ENCODE measurements at regions not wholly inside any gene's neighbourhood (a gene's known extent, or its start where the extent isn't known, plus 50 kb on each side); places are given as distances from the start of the nearest gene placed in this dataset.

DNA sequence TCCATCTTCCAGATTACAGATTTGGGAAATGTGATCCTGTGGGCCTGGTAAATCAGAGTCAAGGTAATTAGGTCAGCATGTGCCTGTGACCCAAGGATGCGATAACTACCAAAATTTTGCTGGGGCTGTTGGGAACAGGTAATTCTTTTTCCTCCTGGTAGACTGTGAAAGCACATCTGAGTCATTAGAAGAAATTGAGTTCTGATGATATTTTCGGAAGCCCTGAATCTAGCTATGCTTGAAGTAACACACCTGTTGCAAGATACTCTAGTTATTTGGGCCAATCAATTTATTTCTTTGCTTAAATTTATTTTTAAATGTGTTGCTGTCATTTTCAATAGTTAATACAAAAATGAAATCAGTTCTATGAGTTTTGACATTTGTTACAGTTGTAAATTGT, 903.6 kb downstream of the RPA4 start:
- Histone ChIP-seq H3K4me1 (no peaks in the 10 kb centered on the region), H3K27ac (no peak overlapping the region), H3K36me3 (no peaks in the 10 kb centered on the region), H3K9me3 (peaks cover 0 to 5% (median 0%) of the 10 kb centered on the region in 4 donors), H3K27me3 (no peaks in the 10 kb centered on the region), H3K4me3 (no peak overlapping the region)
- 88 to 95% (median 94%) methylated on average over 2 of the region's 2 CpGs for WGBS, 5 donors
- TF ChIP-seq EP300 (IDR thresholded peaks at IDR 0.05) (no peak), POLR2AphosphoS5 (IDR thresholded peaks at IDR 0.05) (no peak), POLR2A (IDR thresholded peaks at IDR 0.05) (no peak)
- TF ChIP-seq, protein P1, sequence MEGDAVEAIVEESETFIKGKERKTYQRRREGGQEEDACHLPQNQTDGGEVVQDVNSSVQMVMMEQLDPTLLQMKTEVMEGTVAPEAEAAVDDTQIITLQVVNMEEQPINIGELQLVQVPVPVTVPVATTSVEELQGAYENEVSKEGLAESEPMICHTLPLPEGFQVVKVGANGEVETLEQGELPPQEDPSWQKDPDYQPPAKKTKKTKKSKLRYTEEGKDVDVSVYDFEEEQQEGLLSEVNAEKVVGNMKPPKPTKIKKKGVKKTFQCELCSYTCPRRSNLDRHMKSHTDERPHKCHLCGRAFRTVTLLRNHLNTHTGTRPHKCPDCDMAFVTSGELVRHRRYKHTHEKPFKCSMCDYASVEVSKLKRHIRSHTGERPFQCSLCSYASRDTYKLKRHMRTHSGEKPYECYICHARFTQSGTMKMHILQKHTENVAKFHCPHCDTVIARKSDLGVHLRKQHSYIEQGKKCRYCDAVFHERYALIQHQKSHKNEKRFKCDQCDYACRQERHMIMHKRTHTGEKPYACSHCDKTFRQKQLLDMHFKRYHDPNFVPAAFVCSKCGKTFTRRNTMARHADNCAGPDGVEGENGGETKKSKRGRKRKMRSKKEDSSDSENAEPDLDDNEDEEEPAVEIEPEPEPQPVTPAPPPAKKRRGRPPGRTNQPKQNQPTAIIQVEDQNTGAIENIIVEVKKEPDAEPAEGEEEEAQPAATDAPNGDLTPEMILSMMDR (IDR thresholded peaks at IDR 0.05): no peak
- no peak for DNase-seq
- intact Hi-C loops (cut with DNase I; ENCODE audit: low total_unique reads): no loop called here

DNA sequence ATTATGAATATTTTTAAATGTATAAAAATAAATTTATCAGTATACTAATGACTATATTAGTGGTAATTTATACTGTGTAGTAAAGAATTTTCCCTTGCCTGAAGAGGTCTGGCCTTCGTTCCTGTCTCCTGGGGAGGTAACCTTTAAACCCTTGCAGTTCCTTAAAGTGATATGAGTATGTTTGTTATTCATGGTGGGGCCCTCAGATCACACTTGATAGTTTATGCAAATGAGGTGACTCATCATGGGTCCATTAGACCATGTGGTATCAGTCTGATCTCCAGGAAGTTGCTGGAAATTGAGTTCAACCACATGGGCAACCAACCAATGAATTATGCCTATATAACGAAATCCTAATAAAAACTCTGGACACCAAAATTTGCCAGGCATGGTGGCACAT, 904.1 kb downstream of the RPA4 start:
- H3K4me1 ChIP-seq: no peaks in the 10 kb centered on the region
- H3K4me3 ChIP-seq: no peak overlapping the region
- H3K9me3 ChIP-seq: peaks cover 0 to 5% (median 0%) of the 10 kb centered on the region in 4 donors
- no peaks in the 10 kb centered on the region for H3K27me3 ChIP-seq
- intact Hi-C loops (cut with DNase I; ENCODE audit: low total_unique reads): no loop called here
- TF ChIP-seq POLR2A (IDR thresholded peaks at IDR 0.05): no peak
- WGBS, 5 donors: 69 to 76% (median 72%) methylated on average over 2 of the region's 2 CpGs
- peak in 1 of 2 donors; percentile 1 for DNase-seq
- H3K27ac ChIP-seq: no peak overlapping the region
- no peaks in the 10 kb centered on the region for H3K36me3 ChIP-seq

DNA sequence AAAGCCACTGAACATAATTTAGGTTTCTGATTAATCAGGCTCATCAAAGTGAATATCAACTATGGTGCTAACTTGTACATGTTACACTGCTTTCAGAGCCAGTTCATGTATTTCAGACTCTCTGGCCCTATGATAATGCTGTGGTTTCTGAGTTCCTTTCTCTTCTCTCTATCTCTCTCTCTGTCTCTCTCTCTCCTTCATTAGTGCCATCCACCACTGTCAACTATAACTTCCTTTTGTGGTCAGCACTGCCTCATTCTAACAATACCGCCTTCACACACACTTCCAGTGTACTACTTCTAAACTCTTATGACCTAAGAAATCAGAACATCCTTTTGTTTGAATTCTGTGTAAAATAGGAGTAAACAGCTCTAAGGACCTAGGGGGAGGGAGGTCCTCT, 907.1 kb downstream of the RPA4 start:
- intact Hi-C loops (cut with DNase I; ENCODE audit: low total_unique reads): no loop called here

DNA sequence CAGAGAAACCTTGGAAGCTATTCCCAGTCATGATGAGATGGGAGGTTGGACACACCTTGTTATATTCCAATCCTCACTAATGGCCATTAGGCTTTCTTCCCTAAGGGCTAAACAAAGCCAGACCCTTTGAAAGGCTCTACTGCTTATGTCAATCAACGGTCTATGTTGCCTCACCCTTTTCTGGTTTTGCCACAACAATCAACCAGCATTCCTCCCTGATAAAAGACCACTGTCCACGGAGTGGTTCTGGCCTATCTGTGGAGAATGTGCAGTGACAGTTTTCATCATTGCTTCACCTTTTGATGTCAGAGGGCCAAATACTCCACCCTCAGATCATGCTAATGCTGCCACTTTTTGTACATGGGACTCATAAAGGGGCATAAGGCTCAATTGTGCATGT, 913.4 kb downstream of the RPA4 start:
- H3K36me3 ChIP-seq: no peaks in the 10 kb centered on the region
- no peak overlapping the region for H3K4me3 ChIP-seq
- no peaks in the 10 kb centered on the region for H3K4me1 ChIP-seq
- no peak for DNase-seq
- TF ChIP-seq POLR2AphosphoS5 (IDR thresholded peaks at IDR 0.05) (no peak), EP300 (IDR thresholded peaks at IDR 0.05) (no peak), POLR2A (IDR thresholded peaks at IDR 0.05) (no peak)
- H3K27me3 ChIP-seq: no peaks in the 10 kb centered on the region
- no peak overlapping the region for H3K27ac ChIP-seq
- 44 to 74% (median 68%) methylated on average over 2 of the region's 2 CpGs for WGBS, 5 donors
- H3K9me3 ChIP-seq: no peaks in the 10 kb centered on the region
- intact Hi-C loops (cut with DNase I; ENCODE audit: low total_unique reads): no loop called here

More for the DNA sequence above, 907.1 kb downstream of the RPA4 start:
- Histone ChIP-seq H3K9me3 (no peaks in the 10 kb centered on the region), H3K27me3 (no peaks in the 10 kb centered on the region), H3K4me3 (no peak overlapping the region), H3K36me3 (no peaks in the 10 kb centered on the region), H3K4me1 (no peaks in the 10 kb centered on the region), H3K27ac (no peak overlapping the region)
- WGBS, 5 donors: 68 to 90% (median 79%) methylated on average over 1 of the region's 1 CpG
- DNase-seq: no peak
- TF ChIP-seq, protein P1 (IDR thresholded peaks at IDR 0.05): no peak
- TF ChIP-seq POLR2AphosphoS5 (IDR thresholded peaks at IDR 0.05) (no peak), EP300 (IDR thresholded peaks at IDR 0.05) (no peak), POLR2A (IDR thresholded peaks at IDR 0.05) (no peak)

DNA sequence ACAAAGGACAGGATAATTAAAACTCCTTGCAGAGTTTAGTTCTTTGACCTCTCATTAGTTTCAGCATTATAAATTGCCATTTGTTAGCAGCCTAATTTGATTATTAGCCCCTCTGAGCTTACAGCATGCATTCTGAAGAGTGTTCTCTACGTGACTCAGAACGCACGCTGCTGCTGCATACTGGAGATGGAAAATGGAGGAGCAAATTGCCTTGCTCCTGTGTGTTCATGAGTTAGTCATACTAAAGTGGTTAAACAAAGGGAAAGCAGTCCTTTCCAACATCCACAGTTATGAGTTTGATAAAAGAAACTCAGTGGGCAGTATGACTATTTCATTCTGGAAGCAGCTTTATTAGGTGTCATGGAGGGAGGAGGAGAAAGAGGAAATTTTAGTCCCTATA, 922.5 kb downstream of the RPA4 start:
- WGBS, 5 donors: 80 to 96% (median 84%) methylated on average over 3 of the region's 3 CpGs
- Histone ChIP-seq H3K9me3 (no peaks in the 10 kb centered on the region), H3K27me3 (no peaks in the 10 kb centered on the region), H3K4me1 (no peaks in the 10 kb centered on the region), H3K27ac (no peak overlapping the region), H3K36me3 (no peaks in the 10 kb centered on the region), H3K4me3 (no peak overlapping the region)
- no peak for DNase-seq
- intact Hi-C loops (cut with DNase I; ENCODE audit: low total_unique reads): no loop called here
- TF ChIP-seq EP300 (IDR thresholded peaks at IDR 0.05): no peak
- no peak for TF ChIP-seq POLR2A (IDR thresholded peaks at IDR 0.05)
- TF ChIP-seq, protein P1 (IDR thresholded peaks at IDR 0.05): no peak
- TF ChIP-seq POLR2AphosphoS5 (IDR thresholded peaks at IDR 0.05): no peak
